Thymus (tissue), 11 donors: ENCODE measurements at regions not wholly inside any gene's neighbourhood (a gene's known extent, or its start where the extent isn't known, plus 50 kb on each side); places are given as distances from the start of the nearest gene placed in this dataset.
A peak's percentile ranks its signal among the peaks of the same experiment; 100 is the strongest.

ENCODE experiments used
- DNase-seq, 9 donors: peaks; one replicate each; pipeline ENCODE4 v3.0.0-alpha.2; 2013; ENCODE audit warnings: low spot score in 9 of 9, low read depth in 6 of 9, missing footprints in 1 of 9
- H3K27ac ChIP-seq, 2 donors: one replicate each; pipeline ENCODE4 v1.5.1; 2013; ENCODE audit warnings: control low read depth in 1 of 2, low read depth in 1 of 2, low read length in 1 of 2, mild to moderate bottlenecking in 1 of 2, moderate library complexity in 1 of 2
- H3K27me3 ChIP-seq, 2 donors: one replicate each; pipeline ENCODE4 v1.5.1; 2013; ENCODE audit warnings: low read length in 1 of 2; ENCODE audit not compliant: control insufficient read depth in 2 of 2, insufficient read depth in 1 of 2
- H3K36me3 ChIP-seq, 2 donors: one replicate each; pipeline ENCODE4 v1.5.1; 2013; ENCODE audit warnings: low read length in 1 of 2, mild to moderate bottlenecking in 1 of 2, moderate library complexity in 1 of 2; ENCODE audit not compliant: control insufficient read depth in 2 of 2, insufficient read depth in 2 of 2
- H3K4me1 ChIP-seq, 2 donors: one replicate each; pipeline ENCODE4 v1.5.1; 2013; ENCODE audit warnings: low read length in 2 of 2; ENCODE audit not compliant: control insufficient read depth in 2 of 2, insufficient read depth in 2 of 2
- H3K4me3 ChIP-seq, 2 donors: one replicate each; pipeline ENCODE4 v1.5.1; 2013; ENCODE audit warnings: low read length in 2 of 2, control low read depth in 1 of 2, mild to moderate bottlenecking in 1 of 2
- H3K9me3 ChIP-seq, 2 donors: one replicate each; pipeline ENCODE4 v1.5.1; 2013; ENCODE audit warnings: low read length in 1 of 2, mild to moderate bottlenecking in 1 of 2; ENCODE audit not compliant: control insufficient read depth in 2 of 2, insufficient read depth in 1 of 2
- whole genome bisulfite sequencing: extraction: QIAGEN DNeasy Blood & Tissue Kit; methylation state at CpG from one replicate; pipeline ENCODE4 v1.1.7; 2013; 5-methylcytosine and 5-hydroxymethylcytosine counted together
- donor health status: healthy.

GRCh38 chr5:68440651-68441050 lies 225.1 kb downstream of the PIK3R1 start:
- no peak for DNase-seq
- Histone ChIP-seq H3K27ac (peak overlapping the region; percentile 25 to 75), H3K27me3 (no peaks in the 10 kb centered on the region)

GRCh38 chr5:68441309-68442073 lies 225.9 kb downstream of the PIK3R1 start:
- Histone ChIP-seq H3K27ac (peak overlapping the region; percentile 42 to 75), H3K27me3 (no peaks in the 10 kb centered on the region), H3K9me3 (no peaks in the 10 kb centered on the region), H3K4me1 (peaks cover 55 to 57% of the 10 kb centered on the region in 2 donors), H3K4me3 (no peak overlapping the region), H3K36me3 (no peaks in the 10 kb centered on the region)
- 56% methylated on average over 5 of the region's 5 CpGs for WGBS
- DNase-seq = peak in 6 of 9 donors; percentile 45 to 79 (median 52)

More at GRCh38 chr5:68440651-68441050, 225.1 kb downstream of the PIK3R1 start:
- Histone ChIP-seq H3K9me3 (no peaks in the 10 kb centered on the region), H3K4me3 (no peak overlapping the region), H3K4me1 (peaks cover 63 to 66% of the 10 kb centered on the region in 2 donors), H3K36me3 (no peaks in the 10 kb centered on the region)

- no peak for DNase-seq
- WGBS = 98% methylated on average over 4 of the region's 4 CpGs
- H3K4me3 ChIP-seq = no peak overlapping the region
- no peak overlapping the region for H3K27ac ChIP-seq
- H3K36me3 ChIP-seq = no peaks in the 10 kb centered on the region
- H3K4me1 ChIP-seq = peaks cover 45 to 51% of the 10 kb centered on the region in 2 donors
- no peaks in the 10 kb centered on the region for H3K9me3 ChIP-seq
- H3K27me3 ChIP-seq = no peaks in the 10 kb centered on the region
Observed at GRCh38 chr5:68443091-68443490, 227.5 kb downstream of the PIK3R1 start.

GRCh38 chr5:68444048-68444447 lies 228.5 kb downstream of the PIK3R1 start:
- Histone ChIP-seq H3K4me3 (no peak overlapping the region), H3K9me3 (no peaks in the 10 kb centered on the region), H3K36me3 (no peaks in the 10 kb centered on the region), H3K27me3 (no peaks in the 10 kb centered on the region), H3K4me1 (peaks cover 41 to 46% of the 10 kb centered on the region in 2 donors), H3K27ac (no peak overlapping the region)
- WGBS = 96% methylated on average over 1 of the region's 1 CpG
- no peak for DNase-seq

- no peak overlapping the region for H3K27ac ChIP-seq
- no peaks in the 10 kb centered on the region for H3K36me3 ChIP-seq
- H3K9me3 ChIP-seq = no peaks in the 10 kb centered on the region
- WGBS = 96% methylated on average over 5 of the region's 5 CpGs
- H3K4me1 ChIP-seq = peaks cover 36 to 38% of the 10 kb centered on the region in 2 donors
- DNase-seq = no peak
- no peak overlapping the region for H3K4me3 ChIP-seq
- no peaks in the 10 kb centered on the region for H3K27me3 ChIP-seq
Observed at GRCh38 chr5:68444833-68445232, 229.3 kb downstream of the PIK3R1 start.

GRCh38 chr5:68445257-68446069 lies 229.9 kb downstream of the PIK3R1 start:
- no peak overlapping the region for H3K4me3 ChIP-seq
- no peaks in the 10 kb centered on the region for H3K27me3 ChIP-seq
- 96% methylated on average over 6 of the region's 6 CpGs for WGBS
- H3K4me1 ChIP-seq = peaks cover 32% of the 10 kb centered on the region in 2 donors
- DNase-seq = no peak
- H3K36me3 ChIP-seq = no peaks in the 10 kb centered on the region
- no peaks in the 10 kb centered on the region for H3K9me3 ChIP-seq
- no peak overlapping the region for H3K27ac ChIP-seq

GRCh38 chr5:68446070-68446357 lies 230.5 kb downstream of the PIK3R1 start:
- no peaks in the 10 kb centered on the region for H3K9me3 ChIP-seq
- no peak overlapping the region for H3K27ac ChIP-seq
- H3K36me3 ChIP-seq = no peaks in the 10 kb centered on the region
- 100% methylated on average over 1 of the region's 1 CpG for whole genome bisulfite sequencing
- no peak overlapping the region for H3K4me3 ChIP-seq
- no peaks in the 10 kb centered on the region for H3K27me3 ChIP-seq
- DNase-seq = no peak
- H3K4me1 ChIP-seq = peaks cover 26 to 27% of the 10 kb centered on the region in 2 donors

GRCh38 chr5:68446487-68446894 lies 230.9 kb downstream of the PIK3R1 start:
- 32% methylated on average over 1 of the region's 1 CpG for WGBS

GRCh38 chr5:68447136-68447929 lies 231.8 kb downstream of the PIK3R1 start:
- H3K36me3 ChIP-seq = no peaks in the 10 kb centered on the region
- no peak overlapping the region for H3K27ac ChIP-seq
- no peaks in the 10 kb centered on the region for H3K9me3 ChIP-seq
- no peak overlapping the region for H3K4me3 ChIP-seq
- DNase-seq = no peak
- H3K4me1 ChIP-seq = peaks cover 15 to 16% of the 10 kb centered on the region in 2 donors
- no peaks in the 10 kb centered on the region for H3K27me3 ChIP-seq
- 97% methylated on average over 6 of the region's 6 CpGs for WGBS

More at GRCh38 chr5:68446487-68446894, 230.9 kb downstream of the PIK3R1 start:
- no peak overlapping the region for H3K4me3 ChIP-seq
- no peak for DNase-seq
- H3K4me1 ChIP-seq = peaks cover 21 to 22% of the 10 kb centered on the region in 2 donors
- no peaks in the 10 kb centered on the region for H3K9me3 ChIP-seq
- H3K36me3 ChIP-seq = no peaks in the 10 kb centered on the region
- no peak overlapping the region for H3K27ac ChIP-seq
- no peaks in the 10 kb centered on the region for H3K27me3 ChIP-seq
